Neural cell (in vitro differentiated cells): ENCODE measurements at regions not wholly inside any gene's neighbourhood (a gene's known extent, or its start where the extent isn't known, plus 50 kb on each side); places are given as distances from the start of the nearest gene placed in this dataset.

Source experiments
- H2AFZ ChIP-seq: fragments of 200-600, 300-800 bp; sonication (generic), shearing (Covaris generic); 2 replicates; pipeline ENCODE4 v1.6.0; 2014; ENCODE audit warnings: low read depth, mild to moderate bottlenecking, antibody characterized with exemption, low read length, moderate library complexity
- H3F3A ChIP-seq: fragments of 200-600 bp; shearing (Covaris generic); 2 replicates; pipeline ENCODE4 v1.6.1; 2016; ENCODE audit warnings: mild to moderate bottlenecking, moderate library complexity, mixed read lengths, antibody characterized with exemption, low read length; ENCODE audit not compliant: insufficient read depth, poor library complexity, severe bottlenecking
- H3K27ac ChIP-seq: fragments of 200-600, 300-800 bp; sonication (generic), shearing (Covaris generic); 2 replicates; pipeline ENCODE4 v1.5.1; 2014; ENCODE audit warnings: mild to moderate bottlenecking, low read length, moderate library complexity
- H3K27me3 ChIP-seq: fragments of 300-800, 200-600 bp; sonication (generic), shearing (Covaris generic); 2 replicates; pipeline ENCODE4 v1.6.0; 2014; ENCODE audit warnings: mild to moderate bottlenecking, low read depth, low read length, moderate library complexity; ENCODE audit not compliant: insufficient read depth
- H3K36me3 ChIP-seq: fragments of 300-800, 200-600 bp; sonication (generic), shearing (Covaris generic); 2 replicates; pipeline ENCODE4 v1.5.1; 2014; ENCODE audit warnings: mild to moderate bottlenecking, antibody characterized with exemption, low read length, moderate library complexity; ENCODE audit not compliant: insufficient read depth
- H3K4me2 ChIP-seq: fragments of 300-800, 200-600 bp; sonication (generic), shearing (Covaris generic); 2 replicates; pipeline ENCODE4 v1.6.0; 2014; ENCODE audit warnings: mild to moderate bottlenecking, low read length
- H3K4me3 ChIP-seq: fragments of 300-800, 200-600 bp; sonication (generic), shearing (Covaris generic); 2 replicates; pipeline ENCODE4 v1.5.1; 2014; ENCODE audit warnings: mild to moderate bottlenecking, low read length, moderate library complexity
- H3K79me2 ChIP-seq: fragments of 200-600 bp; shearing (Covaris generic); replicated peaks from 2 replicates; pipeline ENCODE4 v1.6.0; 2014; ENCODE audit warnings: mild to moderate bottlenecking, low read length, moderate library complexity; ENCODE audit not compliant: insufficient read depth
- H3K9ac ChIP-seq: fragments of 300-800, 200-600 bp; sonication (generic), shearing (Covaris generic); 2 replicates; pipeline ENCODE4 v1.6.1; 2016; ENCODE audit warnings: mild to moderate bottlenecking, low read length, mixed read lengths
- H3K9me2 ChIP-seq: fragments of 200-600 bp; shearing (Covaris generic); 2 replicates; pipeline ENCODE4 v1.6.1; 2016; ENCODE audit warnings: mild to moderate bottlenecking, low read length, mixed read lengths; ENCODE audit not compliant: insufficient read depth
- H3K9me3 ChIP-seq: fragments of 200-600, 300-800 bp; sonication (generic), shearing (Covaris generic); 2 replicates; pipeline ENCODE4 v1.6.1; 2016; ENCODE audit warnings: mild to moderate bottlenecking, mixed run types, low read length, moderate library complexity, mixed read lengths
- H4K20me1 ChIP-seq: fragments of 200-600 bp; shearing (Covaris generic); 2 replicates; pipeline ENCODE4 v1.6.1; 2016; ENCODE audit warnings: mild to moderate bottlenecking, mixed run types; ENCODE audit not compliant: insufficient read depth
- CTCF ChIP-seq: fragments of 450-650 bp; IDR thresholded peaks from 2 replicates; pipeline ENCODE4 v1.5.1; 2014; ENCODE audit warnings: antibody characterized with exemption, mild to moderate bottlenecking, moderate library complexity; ENCODE audit not compliant: poor library complexity, severe bottlenecking
- EP300 ChIP-seq: fragments of 450-650 bp; conservative IDR thresholded peaks from 2 replicates; pipeline ENCODE4 v1.6.1; 2014; ENCODE audit warnings: antibody characterized with exemption, mild to moderate bottlenecking, moderate library complexity; ENCODE audit not compliant: poor library complexity, severe bottlenecking
- EZH2 ChIP-seq: fragments of 200-600, 300-800 bp; shearing (Covaris generic), sonication (generic); IDR thresholded peaks from 2 replicates; pipeline ENCODE4 v1.6.1; 2014; ENCODE audit warnings: antibody characterized with exemption, low read length, borderline replicate concordance, mild to moderate bottlenecking; ENCODE audit not compliant: insufficient read depth, poor library complexity, severe bottlenecking
- MXI1 ChIP-seq: fragments of 450-650 bp; conservative IDR thresholded peaks from 2 replicates; pipeline ENCODE4 v1.6.1; 2014; ENCODE audit warnings: antibody characterized with exemption, mild to moderate bottlenecking; ENCODE audit not compliant: poor library complexity, severe bottlenecking
- POLR2AphosphoS5 ChIP-seq: IDR thresholded peaks from 2 replicates; pipeline ENCODE4 v1.6.1; 2012
- RAD21 ChIP-seq: fragments of 450-650 bp; conservative IDR thresholded peaks from 2 replicates; pipeline ENCODE4 v1.6.1; 2014; ENCODE audit warnings: antibody characterized with exemption, mild to moderate bottlenecking, moderate library complexity
- SMC3 ChIP-seq: fragments of 450-650 bp; conservative IDR thresholded peaks from 2 replicates; pipeline ENCODE4 v1.6.1; 2014; ENCODE audit warnings: antibody characterized with exemption, mild to moderate bottlenecking, moderate library complexity; ENCODE audit not compliant: poor library complexity
- TAF1 ChIP-seq: IDR thresholded peaks from 2 replicates; pipeline ENCODE4 v1.6.1; 2012; ENCODE audit warnings: low read depth
- TF ChIP-seq, protein P1 (sequence below): IDR thresholded peaks from 2 replicates; pipeline ENCODE4 v1.6.1; 2012; ENCODE audit warnings: borderline replicate concordance

DNA sequence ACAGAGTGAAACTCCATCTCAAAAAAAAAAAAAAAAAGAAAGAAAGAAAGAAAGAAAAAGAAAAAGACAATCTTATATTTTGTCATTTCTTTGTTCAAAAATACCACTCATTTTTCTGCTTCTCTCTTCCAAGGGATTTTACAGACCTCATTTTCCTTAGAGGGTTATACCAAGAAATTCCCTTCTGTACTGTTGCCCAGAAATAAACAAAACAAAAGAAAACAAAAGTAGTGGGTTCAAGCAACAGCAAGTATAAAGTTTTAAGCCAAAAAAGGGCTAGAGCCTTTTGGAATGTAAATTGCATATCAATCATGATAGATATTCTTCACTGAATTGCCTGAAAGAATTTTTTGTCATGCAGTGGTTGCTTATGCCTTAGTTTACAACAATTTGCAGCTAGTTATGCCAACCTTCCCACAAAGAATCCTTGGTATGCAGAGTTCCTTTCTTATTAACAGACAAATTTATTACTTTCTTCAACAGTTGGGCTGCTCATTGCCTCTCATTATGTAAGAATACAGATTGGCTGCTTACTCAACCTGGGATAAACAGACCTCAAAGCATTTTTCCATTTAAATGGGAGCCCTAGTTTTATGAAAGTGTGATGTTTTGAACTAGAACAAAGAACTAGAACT, 129.1 kb upstream of the PPFIA2 start:
- Histone ChIP-seq H4K20me1 (no peaks in the 10 kb centered on the region), H3F3A (no peaks in the 10 kb centered on the region), H3K9me3 (no peaks in the 10 kb centered on the region), H3K36me3 (no peaks in the 10 kb centered on the region), H3K4me3 (no peak overlapping the region), H3K9me2 (no peaks in the 10 kb centered on the region), H2AFZ (no peak overlapping the region), H3K27ac (no peak overlapping the region), H3K9ac (no peak overlapping the region), H3K4me2 (no peak overlapping the region), H3K27me3 (no peaks in the 10 kb centered on the region), H3K79me2 (no peaks in the 10 kb centered on the region)
- TF ChIP-seq POLR2AphosphoS5 (no peak), SMC3 (no peak), RAD21 (no peak), EZH2 (no peak), CTCF (no peak), MXI1 (no peak), TAF1 (no peak), EP300 (no peak)
- TF ChIP-seq, protein P1, sequence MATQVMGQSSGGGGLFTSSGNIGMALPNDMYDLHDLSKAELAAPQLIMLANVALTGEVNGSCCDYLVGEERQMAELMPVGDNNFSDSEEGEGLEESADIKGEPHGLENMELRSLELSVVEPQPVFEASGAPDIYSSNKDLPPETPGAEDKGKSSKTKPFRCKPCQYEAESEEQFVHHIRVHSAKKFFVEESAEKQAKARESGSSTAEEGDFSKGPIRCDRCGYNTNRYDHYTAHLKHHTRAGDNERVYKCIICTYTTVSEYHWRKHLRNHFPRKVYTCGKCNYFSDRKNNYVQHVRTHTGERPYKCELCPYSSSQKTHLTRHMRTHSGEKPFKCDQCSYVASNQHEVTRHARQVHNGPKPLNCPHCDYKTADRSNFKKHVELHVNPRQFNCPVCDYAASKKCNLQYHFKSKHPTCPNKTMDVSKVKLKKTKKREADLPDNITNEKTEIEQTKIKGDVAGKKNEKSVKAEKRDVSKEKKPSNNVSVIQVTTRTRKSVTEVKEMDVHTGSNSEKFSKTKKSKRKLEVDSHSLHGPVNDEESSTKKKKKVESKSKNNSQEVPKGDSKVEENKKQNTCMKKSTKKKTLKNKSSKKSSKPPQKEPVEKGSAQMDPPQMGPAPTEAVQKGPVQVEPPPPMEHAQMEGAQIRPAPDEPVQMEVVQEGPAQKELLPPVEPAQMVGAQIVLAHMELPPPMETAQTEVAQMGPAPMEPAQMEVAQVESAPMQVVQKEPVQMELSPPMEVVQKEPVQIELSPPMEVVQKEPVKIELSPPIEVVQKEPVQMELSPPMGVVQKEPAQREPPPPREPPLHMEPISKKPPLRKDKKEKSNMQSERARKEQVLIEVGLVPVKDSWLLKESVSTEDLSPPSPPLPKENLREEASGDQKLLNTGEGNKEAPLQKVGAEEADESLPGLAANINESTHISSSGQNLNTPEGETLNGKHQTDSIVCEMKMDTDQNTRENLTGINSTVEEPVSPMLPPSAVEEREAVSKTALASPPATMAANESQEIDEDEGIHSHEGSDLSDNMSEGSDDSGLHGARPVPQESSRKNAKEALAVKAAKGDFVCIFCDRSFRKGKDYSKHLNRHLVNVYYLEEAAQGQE, result no peak

- Histone ChIP-seq H4K20me1 (no peaks in the 10 kb centered on the region), H3K79me2 (no peaks in the 10 kb centered on the region), H3K4me2 (no peak overlapping the region), H3K9me2 (no peaks in the 10 kb centered on the region), H3F3A (no peaks in the 10 kb centered on the region), H3K4me3 (no peak overlapping the region), H2AFZ (no peak overlapping the region), H3K27ac (no peak overlapping the region), H3K9ac (no peak overlapping the region), H3K36me3 (no peaks in the 10 kb centered on the region), H3K9me3 (no peaks in the 10 kb centered on the region), H3K27me3 (no peaks in the 10 kb centered on the region)
- TF ChIP-seq TAF1, result no peak
- TF ChIP-seq, protein P1, result no peak
- TF ChIP-seq EZH2, result no peak
- no peak for TF ChIP-seq CTCF
- no peak for TF ChIP-seq EP300
- TF ChIP-seq MXI1, result no peak
- TF ChIP-seq RAD21, result no peak
- TF ChIP-seq POLR2AphosphoS5, result no peak
- TF ChIP-seq SMC3, result no peak
These were observed 115.4 kb upstream of the PPFIA2 start for GRCh38 chr12:81874586-81874985.
